ENCODE measurements at regions not wholly inside any gene's neighbourhood (a gene's known extent, or its start where the extent isn't known, plus 50 kb on each side); places are given as distances from the start of the nearest gene placed in this dataset.

GRCh38 chr2:150585221-150585971 is 97.9 kb upstream of the RND3 start:
- CTCF ChIA-PET: no interaction called here

GRCh38 chr2:150584081-150584480 is 96.6 kb upstream of the RND3 start:
- DNase-seq (no peak), ATAC-seq (no peak)
- ChIA-PET POLR2A (no interaction called here), CTCF (interaction anchor here (0.7 kb wide), 1 partner anchor 200 kb away, joined by 4 read pairs; no protein-coding TSS in a partner anchor)
- Mint-ChIP-seq H3K27ac (no peak overlapping the region), H3K36me3 (ENCODE audit: low read depth) (no peaks in the 10 kb centered on the region), H3K27me3 (no peaks in the 10 kb centered on the region), H3K4me3 (no peak overlapping the region), H3K4me1 (no peaks in the 10 kb centered on the region), H3K9me3 (ENCODE audit: low read depth) (peaks cover 5% of the 10 kb centered on the region)
- intact Hi-C loops (cut with DNase I, micrococcal nuclease): no loop called here

More at GRCh38 chr2:150585221-150585971, 97.9 kb upstream of the RND3 start:
- Mint-ChIP-seq H3K4me3 (no peak overlapping the region), H3K9me3 (ENCODE audit: low read depth) (no peaks in the 10 kb centered on the region), H3K27me3 (no peaks in the 10 kb centered on the region), H3K36me3 (ENCODE audit: low read depth) (no peaks in the 10 kb centered on the region), H3K27ac (no peak overlapping the region), H3K4me1 (no peaks in the 10 kb centered on the region)
- DNase-seq (no peak), ATAC-seq (no peak)
- intact Hi-C loops (cut with DNase I, micrococcal nuclease): no loop called here
- POLR2A ChIA-PET: no interaction called here

GRCh38 chr2:150581717-150582472 is 94.4 kb upstream of the RND3 start:
- DNase-seq (no peak), ATAC-seq (no peak)
- intact Hi-C loops (cut with DNase I, micrococcal nuclease): no loop called here
- no peaks in the 10 kb centered on the region for H3K36me3 Mint-ChIP-seq (ENCODE audit: low read depth)
- H3K4me3 Mint-ChIP-seq: no peak overlapping the region
- H3K27me3 Mint-ChIP-seq: no peaks in the 10 kb centered on the region
- H3K9me3 Mint-ChIP-seq (ENCODE audit: low read depth): peaks cover 14% of the 10 kb centered on the region
- H3K27ac Mint-ChIP-seq: no peak overlapping the region
- H3K4me1 Mint-ChIP-seq: no peaks in the 10 kb centered on the region
- POLR2A ChIA-PET: no interaction called here
- CTCF ChIA-PET: no interaction called here

- Mint-ChIP-seq H3K9me3 (ENCODE audit: low read depth) (peaks cover 14% of the 10 kb centered on the region), H3K4me3 (no peak overlapping the region), H3K4me1 (no peaks in the 10 kb centered on the region), H3K27me3 (no peaks in the 10 kb centered on the region), H3K36me3 (ENCODE audit: low read depth) (no peaks in the 10 kb centered on the region), H3K27ac (no peak overlapping the region)
- DNase-seq (no peak), ATAC-seq (no peak)
- CTCF ChIA-PET: no interaction called here
- intact Hi-C loops (cut with DNase I, micrococcal nuclease): no loop called here
- POLR2A ChIA-PET: no interaction called here
Observed at GRCh38 chr2:150578481-150578880, 91.0 kb upstream of the RND3 start.

- no peaks in the 10 kb centered on the region for H3K36me3 Mint-ChIP-seq (ENCODE audit: low read depth)
- H3K27me3 Mint-ChIP-seq: no peaks in the 10 kb centered on the region
- no peak overlapping the region for H3K4me3 Mint-ChIP-seq
- ATAC-seq: no peak
- intact Hi-C loops (cut with DNase I, micrococcal nuclease): no loop called here
- no peak overlapping the region for H3K27ac Mint-ChIP-seq
- peaks cover 14% of the 10 kb centered on the region for H3K9me3 Mint-ChIP-seq (ENCODE audit: low read depth)
- POLR2A ChIA-PET: no interaction called here
- H3K4me1 Mint-ChIP-seq: no peaks in the 10 kb centered on the region
- CTCF ChIA-PET: no interaction called here
- DNase-seq: no peak
Observed at GRCh38 chr2:150575861-150576260, 88.4 kb upstream of the RND3 start.

- no peak overlapping the region for H3K4me3 Mint-ChIP-seq
- ChIA-PET CTCF (interaction anchor here (0.6 kb wide), 1 partner anchor 70 kb away, joined by 3 read pairs; no protein-coding TSS in a partner anchor), POLR2A (no interaction called here)
- H3K4me1 Mint-ChIP-seq: no peaks in the 10 kb centered on the region
- H3K36me3 Mint-ChIP-seq (ENCODE audit: low read depth): no peaks in the 10 kb centered on the region
- no peak for ATAC-seq
- no peak for DNase-seq
- no peaks in the 10 kb centered on the region for H3K27me3 Mint-ChIP-seq
- intact Hi-C loops (cut with DNase I, micrococcal nuclease): no loop called here
- H3K9me3 Mint-ChIP-seq (ENCODE audit: low read depth): peaks cover 6% of the 10 kb centered on the region
- no peak overlapping the region for H3K27ac Mint-ChIP-seq
Observed at GRCh38 chr2:150572961-150573395, 85.5 kb upstream of the RND3 start.

- intact Hi-C loops (cut with DNase I, micrococcal nuclease): no loop called here
- ChIA-PET POLR2A (no interaction called here), CTCF (no interaction called here)
- Mint-ChIP-seq H3K4me3 (no peak overlapping the region), H3K27ac (no peak overlapping the region), H3K4me1 (no peaks in the 10 kb centered on the region), H3K36me3 (ENCODE audit: low read depth) (no peaks in the 10 kb centered on the region), H3K9me3 (ENCODE audit: low read depth) (no peaks in the 10 kb centered on the region), H3K27me3 (no peaks in the 10 kb centered on the region)
- no peak for ATAC-seq
- no peak for DNase-seq
Observed at GRCh38 chr2:150572194-150572766, 84.8 kb upstream of the RND3 start.

- ChIA-PET CTCF (no interaction called here), POLR2A (no interaction called here)
- no peaks in the 10 kb centered on the region for H3K27me3 Mint-ChIP-seq
- DNase-seq (no peak), ATAC-seq (no peak)
- H3K4me3 Mint-ChIP-seq: no peak overlapping the region
- H3K27ac Mint-ChIP-seq: no peak overlapping the region
- H3K9me3 Mint-ChIP-seq (ENCODE audit: low read depth): no peaks in the 10 kb centered on the region
- H3K36me3 Mint-ChIP-seq (ENCODE audit: low read depth): no peaks in the 10 kb centered on the region
- H3K4me1 Mint-ChIP-seq: no peaks in the 10 kb centered on the region
- intact Hi-C loops (cut with DNase I, micrococcal nuclease): no loop called here
Observed at GRCh38 chr2:150571121-150571520, 83.7 kb upstream of the RND3 start.

- H3K4me3 Mint-ChIP-seq: no peak overlapping the region
- H3K27me3 Mint-ChIP-seq: no peaks in the 10 kb centered on the region
- POLR2A ChIA-PET: no interaction called here
- H3K9me3 Mint-ChIP-seq (ENCODE audit: low read depth): no peaks in the 10 kb centered on the region
- no peak for ATAC-seq
- DNase-seq: no peak
- CTCF ChIA-PET: no interaction called here
- H3K27ac Mint-ChIP-seq: no peak overlapping the region
- H3K36me3 Mint-ChIP-seq (ENCODE audit: low read depth): no peaks in the 10 kb centered on the region
- H3K4me1 Mint-ChIP-seq: no peaks in the 10 kb centered on the region
- intact Hi-C loops (cut with DNase I, micrococcal nuclease): no loop called here
Observed at GRCh38 chr2:150570712-150571111, 83.2 kb upstream of the RND3 start.

GRCh38 chr2:150569761-150570160 is 82.3 kb upstream of the RND3 start:
- Mint-ChIP-seq H3K4me3 (no peak overlapping the region), H3K9me3 (ENCODE audit: low read depth) (no peaks in the 10 kb centered on the region), H3K27me3 (no peaks in the 10 kb centered on the region), H3K27ac (no peak overlapping the region), H3K36me3 (ENCODE audit: low read depth) (no peaks in the 10 kb centered on the region), H3K4me1 (no peaks in the 10 kb centered on the region)
- POLR2A ChIA-PET: no interaction called here
- CTCF ChIA-PET: no interaction called here
- intact Hi-C loops (cut with DNase I, micrococcal nuclease): no loop called here
- no peak for ATAC-seq
- DNase-seq: no peak

- no peaks in the 10 kb centered on the region for H3K36me3 Mint-ChIP-seq (ENCODE audit: low read depth)
- CTCF ChIA-PET: no interaction called here
- H3K9me3 Mint-ChIP-seq (ENCODE audit: low read depth): no peaks in the 10 kb centered on the region
- no peak for ATAC-seq
- no peak for DNase-seq
- H3K4me1 Mint-ChIP-seq: no peaks in the 10 kb centered on the region
- intact Hi-C loops (cut with DNase I, micrococcal nuclease): no loop called here
- no peak overlapping the region for H3K27ac Mint-ChIP-seq
- no peak overlapping the region for H3K4me3 Mint-ChIP-seq
- H3K27me3 Mint-ChIP-seq: no peaks in the 10 kb centered on the region
- POLR2A ChIA-PET: no interaction called here
Observed at GRCh38 chr2:150567771-150568301, 80.4 kb upstream of the RND3 start.

- no peak for ATAC-seq
- no peak for DNase-seq
- ChIA-PET CTCF (no interaction called here), POLR2A (no interaction called here)
- H3K27ac Mint-ChIP-seq: no peak overlapping the region
- no peaks in the 10 kb centered on the region for H3K27me3 Mint-ChIP-seq
- H3K36me3 Mint-ChIP-seq (ENCODE audit: low read depth): no peaks in the 10 kb centered on the region
- intact Hi-C loops (cut with DNase I, micrococcal nuclease): no loop called here
- H3K4me1 Mint-ChIP-seq: no peaks in the 10 kb centered on the region
- no peak overlapping the region for H3K4me3 Mint-ChIP-seq
- no peaks in the 10 kb centered on the region for H3K9me3 Mint-ChIP-seq (ENCODE audit: low read depth)
Observed at GRCh38 chr2:150566289-150566688, 78.8 kb upstream of the RND3 start.

Measured in activated CD4-positive, alpha-beta T cell treated with anti-CD3 and anti-CD28 coated beads for 36 hours (primary cell).